SW 1271 (cell line): ENCODE measurements at regions not wholly inside any gene's neighbourhood (a gene's known extent, or its start where the extent isn't known, plus 50 kb on each side); places are given as distances from the start of the nearest gene placed in this dataset.
"Not testable (repeated sequence)": the region's sequence is repeated elsewhere in the genome, so short reads cannot be mapped to it uniquely, and the experiment has no call there.

ENCODE experiments used
- DNase-seq, 2 experiments: peaks; one replicate each; lab custom pipeline; 2025; lab: John Stamatoyannopoulos, UW

- no peak for DNase-seq
These were observed 219.3 kb upstream of the PELI2 start for GRCh38 chr14:55898938-55899337.

- DNase-seq: no peak
These were observed 218.7 kb upstream of the PELI2 start for GRCh38 chr14:55899531-55899930.

GRCh38 chr14:55900749-55901148 lies 217.5 kb upstream of the PELI2 start:
- no peak for DNase-seq

- no peak for DNase-seq
These were observed 216.9 kb upstream of the PELI2 start for GRCh38 chr14:55901291-55901690.

GRCh38 chr14:55902241-55902640 lies 216.0 kb upstream of the PELI2 start:
- DNase-seq: no peak

GRCh38 chr14:55904086-55904485 lies 214.1 kb upstream of the PELI2 start:
- DNase-seq: no peak

GRCh38 chr14:55908106-55908505 lies 210.1 kb upstream of the PELI2 start:
- no peak for DNase-seq

- no peak for DNase-seq
These were observed 208.3 kb upstream of the PELI2 start for GRCh38 chr14:55909879-55910278.

- DNase-seq: no peak
These were observed 207.5 kb upstream of the PELI2 start for GRCh38 chr14:55910601-55911243.

GRCh38 chr14:55911776-55912175 lies 206.4 kb upstream of the PELI2 start:
- no peak for DNase-seq

- no peak for DNase-seq
These were observed 205.9 kb upstream of the PELI2 start for GRCh38 chr14:55912344-55912743.

- no peak for DNase-seq
These were observed 204.7 kb upstream of the PELI2 start for GRCh38 chr14:55913324-55914025.

GRCh38 chr14:55914771-55915170 lies 203.4 kb upstream of the PELI2 start:
- DNase-seq: no peak

- DNase-seq: no peak
These were observed 202.8 kb upstream of the PELI2 start for GRCh38 chr14:55915456-55915855.

GRCh38 chr14:55919800-55920199 lies 198.4 kb upstream of the PELI2 start:
- DNase-seq: not testable (repeated sequence)

- DNase-seq: no peak
These were observed 196.7 kb upstream of the PELI2 start for GRCh38 chr14:55921511-55921910.

GRCh38 chr14:55926007-55926406 lies 192.2 kb upstream of the PELI2 start:
- DNase-seq: no peak

- DNase-seq: no peak
These were observed 191.2 kb upstream of the PELI2 start for GRCh38 chr14:55927028-55927427.

GRCh38 chr14:55928276-55928675 lies 189.9 kb upstream of the PELI2 start:
- DNase-seq: no peak

- no peak for DNase-seq
These were observed 189.1 kb upstream of the PELI2 start for GRCh38 chr14:55929136-55929535.

GRCh38 chr14:55930016-55930784 lies 188.0 kb upstream of the PELI2 start:
- DNase-seq: no peak

- no peak for DNase-seq
These were observed 181.5 kb upstream of the PELI2 start for GRCh38 chr14:55936691-55937090.

GRCh38 chr14:55938249-55938791 lies 179.9 kb upstream of the PELI2 start:
- DNase-seq: no peak
